ENCODE measurements at regions not wholly inside any gene's neighbourhood (a gene's known extent, or its start where the extent isn't known, plus 50 kb on each side); places are given as distances from the start of the nearest gene placed in this dataset.

GRCh38 chr6:170229851-170230519 lies 60.9 kb downstream of the DLL1 start:
- TF ChIP-seq CTCF (IDR thresholded peaks at IDR 0.05): no peak
- no peak for TF ChIP-seq POLR2A (IDR thresholded peaks at IDR 0.05)
